K562 (cell line): ENCODE measurements at regions not wholly inside any gene's neighbourhood (a gene's known extent, or its start where the extent isn't known, plus 50 kb on each side); places are given as distances from the start of the nearest gene placed in this dataset.
A peak's percentile ranks its signal among the peaks of the same experiment; 100 is the strongest.

Experiments used
- ATAC-seq: fragments of 200-7000 bp; cut with Tn5 transposase; 3 replicates; pipeline ENCODE4 v1.9.1; 2020; ENCODE audit warnings: moderate library complexity
- BruUV-seq: library from RNA; stranded (reverse); fragments of 400-500 nt; replicated peaks from 2 replicates; lab custom pipeline; 2021; lab: Mats Ljungman, UMichigan
- CTCF ChIA-PET: fragments of 300-600 bp; formaldehyde crosslinking; extraction: SDS; loops from one replicate; lab custom pipeline; 2021; ENCODE audit warnings: low intra/inter-chr PET ratio; lab: Yijun Ruan, JAX
- POLR2A ChIA-PET: fragments of 300-600, 350-650 bp; sonication (Branson Sonifier 250); formaldehyde crosslinking; extraction: SDS; loops from one replicate; lab custom pipeline; 2021; ENCODE audit warnings: antibody characterized with exemption, inconsistent platforms; lab: Yijun Ruan, JAX
- DNase-seq, 4 experiments: peaks; one replicate each; pipeline versions ENCODE4 v3.0.0 to v3.0.0-alpha.2; 2011 to 2018; ENCODE audit warnings: low spot score in 3 of 4, mixed read lengths in 3 of 4; ENCODE audit errors: extremely low read depth in 1 of 4
- FAIRE-seq: peaks from 2 replicates; lab custom pipeline; 2011; peaks lifted over from hg19 to GRCh38; lab: Jason Lieb, UNC
- H2AFZ ChIP-seq: 2 replicates; pipeline ENCODE4 v1.6.0; 2011; ENCODE audit warnings: low read depth, low read length, control low read depth, inconsistent platforms
- H3K27ac ChIP-seq: fragments of 200-600 bp; 3 replicates; pipeline ENCODE4 v1.8.0; 2011; ENCODE audit warnings: low read depth, mild to moderate bottlenecking, control low read depth, inconsistent platforms, low read length, moderate library complexity, mixed read lengths; ENCODE audit errors: extremely low read depth
- H3K27me3 ChIP-seq, 2 experiments: fragments of 300-600 bp in 1 of 2; 2 replicates in 1 of 2; 3 replicates in 1 of 2; pipeline versions ENCODE4 v1.6.0 to v1.8.0; 2011; ENCODE audit warnings: inconsistent platforms in 2 of 2, low read length in 2 of 2, mild to moderate bottlenecking in 1 of 2, mixed read lengths in 1 of 2, moderate library complexity in 1 of 2; ENCODE audit not compliant: control insufficient read depth in 2 of 2, insufficient read depth in 2 of 2
- H3K36me3 ChIP-seq: fragments of 300-600 bp; 3 replicates; pipeline ENCODE4 v1.8.0; 2011; ENCODE audit warnings: mild to moderate bottlenecking, low read length, inconsistent platforms; ENCODE audit not compliant: control insufficient read depth, insufficient read depth
- H3K4me1 ChIP-seq, 2 experiments: fragments of 200-600 bp in 1 of 2; replicated peaks in 1 of 2; 2 replicates in 1 of 2; 3 replicates in 1 of 2; pipeline versions ENCODE4 v1.5.1 to v1.8.0; 2011; ENCODE audit warnings: inconsistent platforms in 2 of 2, low read length in 2 of 2, mild to moderate bottlenecking in 1 of 2, mixed read lengths in 1 of 2, moderate library complexity in 1 of 2; ENCODE audit not compliant: control insufficient read depth in 2 of 2, insufficient read depth in 2 of 2
- H3K4me2 ChIP-seq: 2 replicates; pipeline ENCODE4 v1.6.1; 2011; ENCODE audit warnings: low read length, control low read depth, inconsistent platforms, mixed read lengths; ENCODE audit not compliant: insufficient read depth
- H3K4me3 ChIP-seq: fragments of 200-600 bp; sonication (generic), shearing (Covaris generic); 2 replicates; pipeline ENCODE4 v1.5.1; 2016; ENCODE audit warnings: control low read depth, inconsistent platforms
- H3K79me2 ChIP-seq: fragments of 200-600 bp; 3 replicates; pipeline ENCODE4 v1.8.0; 2011; ENCODE audit warnings: low read length, inconsistent platforms; ENCODE audit not compliant: control insufficient read depth, insufficient read depth
- H3K9ac ChIP-seq, 2 experiments: 2 replicates each; pipeline versions ENCODE4 v1.6.0 to v1.6.1; 2011; ENCODE audit warnings: low read depth in 2 of 2, low read length in 2 of 2, control low read depth in 1 of 2, inconsistent platforms in 1 of 2, mild to moderate bottlenecking in 1 of 2, mixed read lengths in 1 of 2; ENCODE audit not compliant: insufficient read depth in 1 of 2
- H3K9me1 ChIP-seq: one replicate; pipeline ENCODE4 v1.6.0; 2011; ENCODE audit warnings: inconsistent platforms, mild to moderate bottlenecking, low read length, moderate library complexity; ENCODE audit not compliant: control insufficient read depth, insufficient read depth
- H3K9me3 ChIP-seq: replicated peaks from 2 replicates; pipeline ENCODE4 v1.5.1; 2011; ENCODE audit warnings: low read depth, low read length, inconsistent platforms; ENCODE audit not compliant: control insufficient read depth, insufficient read depth
- H4K20me1 ChIP-seq: replicated peaks from 2 replicates; pipeline ENCODE4 v1.6.1; 2011; ENCODE audit warnings: low read length, inconsistent platforms, mixed read lengths; ENCODE audit not compliant: control insufficient read depth, insufficient read depth
- WGBS: fragments of 100-300 bp; shearing (Covaris generic); methylation state at CpG from one replicate; pipeline ENCODE4 v1.1.6; 2016; ENCODE audit warnings: low coverage, mixed read lengths; ENCODE audit not compliant: insufficient coverage; ENCODE audit errors: missing lambda C conversion rate; 5-methylcytosine and 5-hydroxymethylcytosine counted together
- in situ Hi-C: fragments of 300-500 bp; cut with MboI; formaldehyde crosslinking; loops from 4 replicates; pipeline ENCODE4 v1.15.0; 2018; ENCODE audit warnings: inconsistent platforms, mixed read lengths
- intact Hi-C: fragments of 100-400 bp; cut with micrococcal nuclease; formaldehyde crosslinking; loops from 2 replicates; pipeline ENCODE4 v1.14.2; 2022
- TF ChIP-seq, protein P1 (sequence below): fragments of 450-650 bp; IDR thresholded peaks from 2 replicates; pipeline ENCODE4 v1.6.1; 2016; ENCODE audit warnings: antibody characterized with exemption
- TF ChIP-seq, protein P2 (sequence below): fragments of 450-650 bp; IDR thresholded peaks from 2 replicates; pipeline ENCODE4 v1.6.1; 2018; ENCODE audit not compliant: partially characterized antibody

DNA sequence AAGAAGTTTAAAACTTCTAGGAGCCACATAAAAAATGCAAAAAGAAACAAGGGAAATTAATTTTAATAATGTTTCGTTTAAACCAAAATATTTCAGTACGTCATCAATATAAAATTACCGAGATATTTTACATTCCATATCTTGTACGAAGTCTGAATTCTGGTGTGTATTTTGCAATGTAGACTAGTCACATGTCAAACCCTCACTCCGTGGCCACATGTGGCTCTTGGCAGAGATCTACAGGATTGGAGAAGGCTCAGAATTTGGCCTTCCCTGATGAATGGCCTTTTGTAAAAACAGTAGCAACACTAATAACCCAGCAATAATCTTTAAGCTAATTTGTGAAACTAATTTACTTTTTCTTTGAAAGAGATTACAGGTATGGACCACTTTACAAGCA is 217.1 kb downstream of the PRL start:
- WGBS = 32% methylated on average over 5 of the region's 5 CpGs
- BruUV-seq = no TSS peak
- H3K79me2 ChIP-seq = no peaks in the 10 kb centered on the region
- TF ChIP-seq, protein P1, sequence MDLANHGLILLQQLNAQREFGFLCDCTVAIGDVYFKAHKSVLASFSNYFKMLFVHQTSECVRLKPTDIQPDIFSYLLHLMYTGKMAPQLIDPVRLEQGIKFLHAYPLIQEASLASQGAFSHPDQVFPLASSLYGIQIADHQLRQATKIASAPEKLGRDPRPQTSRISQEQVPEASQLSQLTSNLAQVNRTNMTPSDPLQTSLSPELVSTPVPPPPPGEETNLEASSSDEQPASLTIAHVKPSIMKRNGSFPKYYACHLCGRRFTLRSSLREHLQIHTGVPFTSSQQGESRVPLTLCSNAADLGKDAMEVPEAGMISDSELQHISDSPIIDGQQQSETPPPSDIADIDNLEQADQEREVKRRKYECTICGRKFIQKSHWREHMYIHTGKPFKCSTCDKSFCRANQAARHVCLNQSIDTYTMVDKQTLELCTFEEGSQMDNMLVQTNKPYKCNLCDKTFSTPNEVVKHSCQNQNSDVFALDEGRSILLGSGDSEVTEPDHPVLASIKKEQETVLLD = no peak
- TF ChIP-seq, protein P2, sequence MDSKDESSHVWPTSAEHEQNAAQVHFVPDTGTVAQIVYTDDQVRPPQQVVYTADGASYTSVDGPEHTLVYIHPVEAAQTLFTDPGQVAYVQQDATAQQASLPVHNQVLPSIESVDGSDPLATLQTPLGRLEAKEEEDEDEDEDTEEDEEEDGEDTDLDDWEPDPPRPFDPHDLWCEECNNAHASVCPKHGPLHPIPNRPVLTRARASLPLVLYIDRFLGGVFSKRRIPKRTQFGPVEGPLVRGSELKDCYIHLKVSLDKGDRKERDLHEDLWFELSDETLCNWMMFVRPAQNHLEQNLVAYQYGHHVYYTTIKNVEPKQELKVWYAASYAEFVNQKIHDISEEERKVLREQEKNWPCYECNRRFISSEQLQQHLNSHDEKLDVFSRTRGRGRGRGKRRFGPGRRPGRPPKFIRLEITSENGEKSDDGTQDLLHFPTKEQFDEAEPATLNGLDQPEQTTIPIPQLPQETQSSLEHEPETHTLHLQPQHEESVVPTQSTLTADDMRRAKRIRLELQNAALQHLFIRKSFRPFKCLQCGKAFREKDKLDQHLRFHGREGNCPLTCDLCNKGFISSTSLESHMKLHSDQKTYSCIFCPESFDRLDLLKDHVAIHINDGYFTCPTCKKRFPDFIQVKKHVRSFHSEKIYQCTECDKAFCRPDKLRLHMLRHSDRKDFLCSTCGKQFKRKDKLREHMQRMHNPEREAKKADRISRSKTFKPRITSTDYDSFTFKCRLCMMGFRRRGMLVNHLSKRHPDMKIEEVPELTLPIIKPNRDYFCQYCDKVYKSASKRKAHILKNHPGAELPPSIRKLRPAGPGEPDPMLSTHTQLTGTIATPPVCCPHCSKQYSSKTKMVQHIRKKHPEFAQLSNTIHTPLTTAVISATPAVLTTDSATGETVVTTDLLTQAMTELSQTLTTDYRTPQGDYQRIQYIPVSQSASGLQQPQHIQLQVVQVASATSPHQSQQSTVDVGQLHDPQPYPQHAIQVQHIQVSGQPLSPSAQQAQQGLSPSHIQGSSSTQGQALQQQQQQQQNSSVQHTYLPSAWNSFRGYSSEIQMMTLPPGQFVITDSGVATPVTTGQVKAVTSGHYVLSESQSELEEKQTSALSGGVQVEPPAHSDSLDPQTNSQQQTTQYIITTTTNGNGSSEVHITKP = peak; percentile 16
- ATAC-seq (no peak), FAIRE-seq (no peak), DNase-seq (no peak)
- 0 out of 2 replicates have a peak overlapping the region, but pooled peaks have one; percentile 83 for H2AFZ ChIP-seq
- H3K9me3 ChIP-seq = no peaks in the 10 kb centered on the region
- no peak overlapping the region for H3K4me2 ChIP-seq
- intact Hi-C loops = no loop called here
- H3K9me1 ChIP-seq = no peaks in the 10 kb centered on the region
- H4K20me1 ChIP-seq = no peaks in the 10 kb centered on the region
- no peaks in the 10 kb centered on the region for H3K36me3 ChIP-seq
- peaks cover 0 to 6% of the 10 kb centered on the region in 2 experiments; a peak in 2 of 5 replicates for H3K4me1 ChIP-seq
- ChIA-PET CTCF (no interaction called here), POLR2A (interaction anchor here (0.6 kb wide), 1 partner anchor 19 kb away, joined by 4 read pairs; no protein-coding TSS in a partner anchor)
- no peak overlapping the region for H3K27ac ChIP-seq
- H3K4me3 ChIP-seq = no peak overlapping the region
- no peak overlapping the region for H3K9ac ChIP-seq
- in situ Hi-C loops = no loop called here
- no peaks in the 10 kb centered on the region for H3K27me3 ChIP-seq
